ENCODE measurements at regions not wholly inside any gene's neighbourhood (a gene's known extent, or its start where the extent isn't known, plus 50 kb on each side); places are given as distances from the start of the nearest gene placed in this dataset.

- Mint-ChIP-seq H3K4me1 (ENCODE audit: low read depth) (no peaks in the 10 kb centered on the region), H3K4me3 (ENCODE audit: unreplicated experiment) (no peak overlapping the region), H3K9me3 (ENCODE audit: low read depth) (peaks cover 11% of the 10 kb centered on the region), H3K27ac (ENCODE audit: unreplicated experiment) (no peak overlapping the region), H3K27me3 (ENCODE audit: low read depth) (peaks cover 4% of the 10 kb centered on the region), H3K36me3 (ENCODE audit: low read depth) (peaks cover 3% of the 10 kb centered on the region)
- DNase-seq (ENCODE audit: low spot score), result no peak
- TF ChIP-seq, protein P1, sequence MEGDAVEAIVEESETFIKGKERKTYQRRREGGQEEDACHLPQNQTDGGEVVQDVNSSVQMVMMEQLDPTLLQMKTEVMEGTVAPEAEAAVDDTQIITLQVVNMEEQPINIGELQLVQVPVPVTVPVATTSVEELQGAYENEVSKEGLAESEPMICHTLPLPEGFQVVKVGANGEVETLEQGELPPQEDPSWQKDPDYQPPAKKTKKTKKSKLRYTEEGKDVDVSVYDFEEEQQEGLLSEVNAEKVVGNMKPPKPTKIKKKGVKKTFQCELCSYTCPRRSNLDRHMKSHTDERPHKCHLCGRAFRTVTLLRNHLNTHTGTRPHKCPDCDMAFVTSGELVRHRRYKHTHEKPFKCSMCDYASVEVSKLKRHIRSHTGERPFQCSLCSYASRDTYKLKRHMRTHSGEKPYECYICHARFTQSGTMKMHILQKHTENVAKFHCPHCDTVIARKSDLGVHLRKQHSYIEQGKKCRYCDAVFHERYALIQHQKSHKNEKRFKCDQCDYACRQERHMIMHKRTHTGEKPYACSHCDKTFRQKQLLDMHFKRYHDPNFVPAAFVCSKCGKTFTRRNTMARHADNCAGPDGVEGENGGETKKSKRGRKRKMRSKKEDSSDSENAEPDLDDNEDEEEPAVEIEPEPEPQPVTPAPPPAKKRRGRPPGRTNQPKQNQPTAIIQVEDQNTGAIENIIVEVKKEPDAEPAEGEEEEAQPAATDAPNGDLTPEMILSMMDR (IDR thresholded peaks at IDR 0.05), result no peak
Measured at GRCh38 chr3:34066328-34066727, 267.9 kb downstream of the PDCD6IP start.

GRCh38 chr3:34066999-34067398 is 268.6 kb downstream of the PDCD6IP start:
- Mint-ChIP-seq H3K4me1 (ENCODE audit: low read depth) (no peaks in the 10 kb centered on the region), H3K36me3 (ENCODE audit: low read depth) (peaks cover 3% of the 10 kb centered on the region), H3K27me3 (ENCODE audit: low read depth) (peaks cover 4% of the 10 kb centered on the region), H3K27ac (ENCODE audit: unreplicated experiment) (no peak overlapping the region), H3K9me3 (ENCODE audit: low read depth) (peaks cover 6% of the 10 kb centered on the region), H3K4me3 (ENCODE audit: unreplicated experiment) (no peak overlapping the region)
- TF ChIP-seq, protein P1 (IDR thresholded peaks at IDR 0.05), result no peak
- no peak for DNase-seq (ENCODE audit: low spot score)

DNA sequence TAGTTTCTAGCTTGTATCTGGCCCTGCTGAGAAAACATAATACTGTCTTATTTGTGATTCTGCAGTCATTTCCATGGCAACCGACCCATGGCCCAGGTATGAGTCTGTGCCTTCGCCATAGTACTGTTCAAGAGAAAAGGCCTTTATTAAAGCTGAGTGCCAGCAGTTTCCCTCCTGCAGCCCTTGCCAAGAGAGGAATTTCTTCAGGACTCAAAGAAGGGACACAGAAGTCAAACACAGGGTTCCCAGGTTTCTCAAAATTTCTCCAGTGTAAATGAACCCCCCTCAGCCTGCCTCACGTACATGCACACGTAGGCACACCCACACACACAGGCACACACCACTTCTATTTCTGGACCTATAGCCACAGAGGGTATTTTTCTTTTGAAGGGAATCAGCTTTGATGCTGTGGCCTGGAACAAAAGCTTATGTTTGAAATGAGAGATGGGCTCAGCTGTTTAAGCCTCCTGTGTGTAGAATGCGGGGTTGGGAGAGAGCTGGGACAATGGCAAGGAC is 269.2 kb downstream of the PDCD6IP start:
- TF ChIP-seq, protein P1 (IDR thresholded peaks at IDR 0.05), result no peak

DNA sequence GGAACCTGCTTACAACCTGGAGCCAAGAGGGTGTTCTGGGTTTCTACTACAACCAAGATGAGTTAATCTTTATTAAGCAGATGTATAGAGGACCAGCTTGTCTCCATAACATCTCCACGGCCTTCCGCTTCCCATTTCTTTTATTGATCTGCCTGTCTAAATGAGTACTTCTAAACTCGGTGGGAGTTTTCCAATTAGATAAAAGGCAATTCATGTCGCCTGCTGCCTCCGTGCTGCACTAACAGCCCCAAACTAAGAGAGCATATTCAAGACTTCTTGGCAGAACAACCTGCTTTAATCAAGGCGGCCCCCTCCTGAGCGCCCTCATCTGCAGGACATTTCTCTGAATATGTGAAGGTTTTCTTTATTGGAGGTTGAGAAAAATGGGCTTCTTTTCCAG is 270.1 kb downstream of the PDCD6IP start:
- TF ChIP-seq, protein P1 (IDR thresholded peaks at IDR 0.05), result no peak
- Mint-ChIP-seq H3K4me1 (ENCODE audit: low read depth) (no peaks in the 10 kb centered on the region), H3K9me3 (ENCODE audit: low read depth) (no peaks in the 10 kb centered on the region), H3K36me3 (ENCODE audit: low read depth) (no peaks in the 10 kb centered on the region), H3K4me3 (ENCODE audit: unreplicated experiment) (no peak overlapping the region), H3K27me3 (ENCODE audit: low read depth) (peaks cover 6% of the 10 kb centered on the region), H3K27ac (ENCODE audit: unreplicated experiment) (no peak overlapping the region)
- DNase-seq (ENCODE audit: low spot score), result no peak

More for the DNA sequence above, 269.2 kb downstream of the PDCD6IP start:
- H3K4me3 Mint-ChIP-seq (ENCODE audit: unreplicated experiment), result no peak overlapping the region
- peaks cover 4% of the 10 kb centered on the region for H3K9me3 Mint-ChIP-seq (ENCODE audit: low read depth)
- peaks cover 3% of the 10 kb centered on the region for H3K36me3 Mint-ChIP-seq (ENCODE audit: low read depth)
- no peaks in the 10 kb centered on the region for H3K4me1 Mint-ChIP-seq (ENCODE audit: low read depth)
- H3K27me3 Mint-ChIP-seq (ENCODE audit: low read depth), result peaks cover 4% of the 10 kb centered on the region
- no peak for DNase-seq (ENCODE audit: low spot score)
- H3K27ac Mint-ChIP-seq (ENCODE audit: unreplicated experiment), result no peak overlapping the region

GRCh38 chr3:34070831-34071585 is 272.6 kb downstream of the PDCD6IP start:
- Mint-ChIP-seq H3K4me1 (ENCODE audit: low read depth) (no peaks in the 10 kb centered on the region), H3K27me3 (ENCODE audit: low read depth) (peaks cover 10% of the 10 kb centered on the region), H3K36me3 (ENCODE audit: low read depth) (no peaks in the 10 kb centered on the region), H3K9me3 (ENCODE audit: low read depth) (no peaks in the 10 kb centered on the region), H3K27ac (ENCODE audit: unreplicated experiment) (no peak overlapping the region), H3K4me3 (ENCODE audit: unreplicated experiment) (no peak overlapping the region)
- DNase-seq (ENCODE audit: low spot score), result no peak
- TF ChIP-seq, protein P1 (IDR thresholded peaks at IDR 0.05), result no peak
